ENCODE measurements at regions not wholly inside any gene's neighbourhood (a gene's known extent, or its start where the extent isn't known, plus 50 kb on each side); places are given as distances from the start of the nearest gene placed in this dataset.

DNA sequence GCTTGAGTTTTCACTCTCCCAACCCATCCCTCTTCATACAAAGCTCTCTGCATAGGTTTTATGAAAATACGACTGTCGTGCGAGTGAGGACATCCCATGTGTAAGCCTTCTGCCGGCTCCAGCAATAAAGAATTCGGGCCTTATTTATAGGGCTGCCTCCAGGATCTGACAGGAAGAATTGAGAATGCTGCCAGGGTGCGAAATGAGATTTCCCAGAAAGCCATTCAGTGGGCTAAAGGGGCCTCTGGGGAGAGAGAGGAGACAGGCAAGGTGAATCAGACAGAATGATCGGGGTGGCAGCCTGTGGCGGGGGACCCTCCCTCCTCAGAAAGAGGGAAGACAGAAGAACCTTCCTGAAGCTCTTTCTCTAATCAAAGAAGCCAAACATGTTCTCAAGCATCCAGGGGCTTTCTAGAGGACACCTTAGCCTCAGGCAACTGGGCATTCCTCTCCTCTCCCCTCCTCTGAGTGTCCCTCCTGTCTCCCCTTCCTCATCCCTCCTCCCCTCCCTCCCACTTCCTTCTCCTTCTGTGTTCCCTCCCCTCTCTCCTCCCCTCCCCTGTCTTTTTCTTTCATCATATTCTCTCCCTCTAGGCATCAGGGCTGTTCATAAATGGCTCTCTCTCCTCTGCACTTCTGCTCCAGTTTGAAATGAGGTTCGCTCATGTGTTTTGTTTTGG lies 410.9 kb downstream of the TYW1 start:
- no peak for DNase-seq (ENCODE audit: low read depth)
- no peak for TF ChIP-seq CTCF (conservative IDR thresholded peaks at IDR 0.05; ENCODE audit: low read depth, low read length)
- H3K4me3 ChIP-seq (ENCODE audit: low read depth, low read length), result no peak overlapping the region

- DNase-seq (ENCODE audit: low read depth), result no peak
- TF ChIP-seq CTCF (conservative IDR thresholded peaks at IDR 0.05; ENCODE audit: low read depth, low read length), result no peak
- no peak overlapping the region for H3K4me3 ChIP-seq (ENCODE audit: low read depth, low read length)
Observed at GRCh38 chr7:67408109-67408508, 411.5 kb downstream of the TYW1 start.

GRCh38 chr7:67413670-67414069 lies 417.0 kb downstream of the TYW1 start:
- TF ChIP-seq CTCF (conservative IDR thresholded peaks at IDR 0.05; ENCODE audit: low read depth, low read length), result no peak
- no peak for DNase-seq (ENCODE audit: low read depth)
- no peak overlapping the region for H3K4me3 ChIP-seq (ENCODE audit: low read depth, low read length)

- H3K4me3 ChIP-seq (ENCODE audit: low read depth, low read length), result no peak overlapping the region
- no peak for DNase-seq (ENCODE audit: low read depth)
- no peak for TF ChIP-seq CTCF (conservative IDR thresholded peaks at IDR 0.05; ENCODE audit: low read depth, low read length)
Observed at GRCh38 chr7:67414858-67415257, 418.2 kb downstream of the TYW1 start.

- TF ChIP-seq CTCF (conservative IDR thresholded peaks at IDR 0.05; ENCODE audit: low read depth, low read length), result no peak
Observed at GRCh38 chr7:67422601-67423000, 426.0 kb downstream of the TYW1 start.

GRCh38 chr7:67423065-67423464 lies 426.4 kb downstream of the TYW1 start:
- TF ChIP-seq CTCF (conservative IDR thresholded peaks at IDR 0.05; ENCODE audit: low read depth, low read length), result no peak
- no peak for DNase-seq (ENCODE audit: low read depth)
- no peak overlapping the region for H3K4me3 ChIP-seq (ENCODE audit: low read depth, low read length)

More at GRCh38 chr7:67422601-67423000, 426.0 kb downstream of the TYW1 start:
- no peak for DNase-seq (ENCODE audit: low read depth)
- no peak overlapping the region for H3K4me3 ChIP-seq (ENCODE audit: low read depth, low read length)

DNA sequence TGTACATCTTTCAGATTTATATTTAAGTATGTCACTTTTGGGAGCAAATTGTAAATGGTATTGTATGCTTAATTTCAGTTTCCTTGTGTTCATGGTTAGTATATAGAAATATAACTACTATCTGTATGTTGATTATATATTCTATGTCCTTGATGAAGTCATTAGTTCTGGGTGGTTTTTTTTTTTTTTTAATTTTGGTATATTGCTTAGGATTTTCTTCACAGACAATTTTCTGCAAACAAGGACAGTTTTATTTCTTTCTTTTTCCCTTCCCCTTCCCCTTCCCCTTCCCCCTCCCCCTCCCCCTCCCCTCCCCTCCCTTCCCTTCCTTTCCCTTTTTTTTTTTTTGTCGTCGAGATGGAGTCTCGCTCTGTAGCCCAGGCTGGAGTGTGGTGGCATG lies 430.0 kb downstream of the TYW1 start:
- no peak for DNase-seq (ENCODE audit: low read depth)
- H3K4me3 ChIP-seq (ENCODE audit: low read depth, low read length), result no peak overlapping the region
- TF ChIP-seq CTCF (conservative IDR thresholded peaks at IDR 0.05; ENCODE audit: low read depth, low read length), result no peak

Measured in epithelial cell of proximal tubule (primary cell).